ENCODE measurements at regions not wholly inside any gene's neighbourhood (a gene's known extent, or its start where the extent isn't known, plus 50 kb on each side); places are given as distances from the start of the nearest gene placed in this dataset.

DNA sequence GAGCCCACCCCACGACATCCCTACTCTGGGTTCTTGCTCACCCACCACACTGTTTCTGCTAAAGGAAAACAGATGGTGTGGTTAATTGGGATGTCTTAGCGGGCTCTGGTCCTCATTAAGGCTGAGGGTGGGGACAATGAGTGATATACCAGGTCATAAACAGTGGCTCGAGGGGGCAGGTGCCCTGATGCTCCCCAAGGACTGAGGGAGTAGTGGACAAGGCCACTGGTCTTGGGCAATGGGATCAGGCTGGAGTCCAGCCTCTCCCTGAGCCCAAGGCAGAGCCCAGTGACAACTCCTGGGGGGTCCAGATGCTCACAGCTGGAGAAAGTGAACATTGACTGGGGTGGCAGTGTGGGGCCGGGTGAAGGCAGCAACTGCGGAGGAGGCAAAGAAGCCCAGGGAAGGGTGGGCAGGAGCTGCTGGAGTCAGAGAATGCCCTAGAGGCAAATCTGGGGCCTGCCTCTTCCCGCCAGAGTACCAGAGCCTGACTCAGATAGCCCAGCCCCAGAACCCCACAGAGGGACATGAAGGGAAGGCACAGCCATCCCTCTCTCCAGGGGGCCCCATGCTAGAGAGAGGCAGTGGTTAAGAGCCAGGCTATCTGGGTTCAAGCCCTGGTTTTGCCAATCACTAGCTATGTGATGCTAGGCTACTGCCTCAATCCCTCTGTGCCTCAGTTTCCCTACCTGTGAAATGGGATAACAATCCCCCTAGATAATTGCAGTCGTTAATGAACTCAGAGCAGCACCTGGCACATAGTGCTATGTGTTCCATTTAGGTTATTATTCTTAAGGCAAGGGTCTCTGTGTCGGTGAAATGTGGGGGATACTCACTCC is 72.3 kb downstream of the MRPL14 start:
- ChIA-PET CTCF (interaction anchor here (0.9 kb wide), 1 partner anchor 280 kb away, joined by 3 read pairs; no protein-coding TSS in a partner anchor), POLR2A (no interaction called here)
- Mint-ChIP-seq H3K27ac (no peak overlapping the region), H3K4me3 (no peak overlapping the region), H3K9me3 (ENCODE audit: insufficient read depth) (no peaks in the 10 kb centered on the region), H3K4me1 (ENCODE audit: low read depth) (peaks cover 23% of the 10 kb centered on the region), H3K36me3 (ENCODE audit: low read depth) (no peaks in the 10 kb centered on the region), H3K27me3 (ENCODE audit: low read depth) (peaks cover 6% of the 10 kb centered on the region)
- no peak for DNase-seq
- ATAC-seq = no peak

DNA sequence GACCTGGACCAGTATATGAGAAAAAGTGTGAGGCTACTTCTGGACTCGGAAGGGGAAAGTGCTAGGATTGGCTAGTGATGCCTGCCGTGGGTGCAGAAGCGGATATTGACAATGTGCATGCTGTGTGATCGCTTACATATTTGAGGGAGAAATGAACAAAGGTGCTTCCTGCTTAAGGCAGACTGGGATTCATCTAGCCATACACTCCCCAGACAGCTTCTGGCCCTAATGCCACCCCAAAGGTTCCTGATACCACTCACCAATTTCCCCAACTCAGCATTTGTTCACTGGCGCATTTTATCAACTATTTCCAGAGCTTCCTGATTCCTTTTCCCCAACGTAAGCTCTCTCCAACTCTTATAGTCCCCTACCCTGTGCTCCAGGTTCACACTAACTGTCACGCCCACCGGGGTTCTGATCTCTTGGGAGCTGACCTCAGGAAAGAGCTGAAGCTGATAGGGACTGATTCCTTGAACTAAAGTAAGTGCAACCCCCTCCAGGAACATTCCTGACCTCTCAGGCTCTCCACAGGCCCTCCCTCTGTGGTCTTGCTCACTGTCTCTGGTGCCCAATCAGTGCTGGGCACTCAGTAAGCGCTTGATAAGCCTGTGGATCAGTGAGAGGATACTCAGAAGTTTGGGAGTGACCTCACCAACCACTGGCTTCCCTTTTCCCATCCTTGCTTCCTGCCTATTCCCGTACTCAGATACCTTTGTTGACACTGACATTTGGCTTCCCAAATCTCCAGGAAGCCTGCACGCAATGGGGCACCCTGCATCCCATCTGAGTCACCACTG is 73.3 kb downstream of the MRPL14 start:
- Mint-ChIP-seq H3K36me3 (ENCODE audit: low read depth) (no peaks in the 10 kb centered on the region), H3K9me3 (ENCODE audit: insufficient read depth) (no peaks in the 10 kb centered on the region), H3K27ac (no peak overlapping the region), H3K4me3 (no peak overlapping the region), H3K4me1 (ENCODE audit: low read depth) (peaks cover 22% of the 10 kb centered on the region), H3K27me3 (ENCODE audit: low read depth) (peaks cover 6% of the 10 kb centered on the region)
- ATAC-seq = no peak
- ChIA-PET POLR2A (interaction anchor here (1.0 kb wide), 1 partner anchor 288 kb away, joined by 3 read pairs; no protein-coding TSS in a partner anchor), CTCF (interaction anchor here (1.5 to 1.7 kb wide), 2 partner anchors 10 to 25 kb away, joined by 4 read pairs; no protein-coding TSS in a partner anchor)
- DNase-seq = no peak

DNA sequence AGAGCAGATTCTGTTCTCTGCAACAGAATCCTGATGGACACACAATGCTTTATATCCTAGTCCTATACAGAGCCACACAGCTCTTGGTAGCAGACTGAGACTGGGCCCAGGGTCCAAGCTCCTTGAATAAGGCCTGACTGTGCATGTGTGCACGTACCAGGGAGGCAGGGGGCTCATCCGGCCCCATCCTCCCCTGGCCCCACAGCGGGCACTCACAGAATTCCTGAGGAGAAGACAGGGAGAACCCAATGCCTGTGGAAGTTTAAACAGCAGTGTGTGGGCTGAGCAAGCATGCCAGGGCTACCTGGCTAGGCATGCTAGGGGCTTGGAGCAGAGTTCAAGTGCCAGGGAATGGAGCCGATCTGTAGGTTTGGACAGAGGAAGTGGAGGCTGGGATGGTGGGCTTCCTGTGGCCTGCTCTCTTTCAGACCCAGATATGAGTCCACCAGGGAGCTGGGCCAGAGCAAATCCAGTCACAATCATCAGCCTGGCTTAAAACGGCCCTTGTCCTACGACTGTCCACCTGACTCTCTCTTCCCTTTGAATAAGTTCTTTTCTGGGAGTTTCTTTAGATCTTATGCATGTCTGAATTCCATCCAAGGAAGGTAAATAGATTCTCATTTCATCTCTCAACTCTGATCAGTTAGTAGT is 74.0 kb downstream of the MRPL14 start:
- Mint-ChIP-seq H3K4me1 (ENCODE audit: low read depth) (peaks cover 22% of the 10 kb centered on the region), H3K36me3 (ENCODE audit: low read depth) (no peaks in the 10 kb centered on the region), H3K9me3 (ENCODE audit: insufficient read depth) (no peaks in the 10 kb centered on the region), H3K27me3 (ENCODE audit: low read depth) (peaks cover 6% of the 10 kb centered on the region), H3K27ac (no peak overlapping the region), H3K4me3 (no peak overlapping the region)
- CTCF ChIA-PET = interaction anchor here (1.2 to 1.7 kb wide), 3 partner anchors 9 to 26 kb away, joined by 4 to 5 read pairs (median 4); no protein-coding TSS in a partner anchor
- DNase-seq = no peak
- POLR2A ChIA-PET = interaction anchor here (1.0 kb wide), 1 partner anchor 287 kb away, joined by 3 read pairs; no protein-coding TSS in a partner anchor
- no peak for ATAC-seq

DNA sequence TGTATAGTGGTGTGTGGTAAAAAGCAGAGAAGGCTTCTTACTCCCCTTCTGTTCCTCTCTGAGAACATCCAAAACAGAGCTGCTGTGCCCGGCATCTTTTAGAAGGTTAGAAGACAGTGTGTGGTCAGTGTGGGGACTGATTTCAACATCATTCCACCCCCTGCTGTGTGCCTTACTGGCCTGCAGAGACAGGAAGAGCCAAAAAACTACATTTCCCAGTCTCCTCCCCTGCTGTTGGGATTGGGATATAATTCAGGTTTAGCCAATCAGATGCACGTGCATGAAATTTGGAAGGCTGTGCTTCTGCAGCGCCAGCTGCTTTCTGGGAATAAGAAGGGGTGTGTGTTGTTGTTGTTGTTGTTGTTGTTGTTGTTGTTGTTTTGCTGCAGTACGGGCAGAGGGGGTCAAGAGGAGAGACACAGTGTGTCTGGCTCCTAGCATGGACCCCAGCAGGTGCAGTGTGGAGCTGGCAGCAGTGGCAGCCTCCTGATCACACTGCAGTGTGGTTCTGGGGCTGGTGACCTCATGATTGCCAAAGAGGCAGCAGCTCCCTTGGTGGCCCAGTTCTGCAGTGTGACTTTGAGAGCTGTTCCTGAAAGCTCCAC is 74.7 kb downstream of the MRPL14 start:
- Mint-ChIP-seq H3K4me3 (no peak overlapping the region), H3K4me1 (ENCODE audit: low read depth) (peaks cover 17% of the 10 kb centered on the region), H3K27me3 (ENCODE audit: low read depth) (peaks cover under 1% of the 10 kb centered on the region), H3K9me3 (ENCODE audit: insufficient read depth) (no peaks in the 10 kb centered on the region), H3K27ac (no peak overlapping the region), H3K36me3 (ENCODE audit: low read depth) (no peaks in the 10 kb centered on the region)
- ChIA-PET POLR2A (interaction anchor here (1.0 kb wide), 2 partner anchors 20 to 287 kb away, joined by 3 read pairs; no protein-coding TSS in a partner anchor), CTCF (interaction anchor here (0.6 to 1.7 kb wide), 4 partner anchors 10 to 279 kb away, joined by 3 to 5 read pairs (median 4); no protein-coding TSS in a partner anchor)
- no peak for DNase-seq
- no peak for ATAC-seq

DNA sequence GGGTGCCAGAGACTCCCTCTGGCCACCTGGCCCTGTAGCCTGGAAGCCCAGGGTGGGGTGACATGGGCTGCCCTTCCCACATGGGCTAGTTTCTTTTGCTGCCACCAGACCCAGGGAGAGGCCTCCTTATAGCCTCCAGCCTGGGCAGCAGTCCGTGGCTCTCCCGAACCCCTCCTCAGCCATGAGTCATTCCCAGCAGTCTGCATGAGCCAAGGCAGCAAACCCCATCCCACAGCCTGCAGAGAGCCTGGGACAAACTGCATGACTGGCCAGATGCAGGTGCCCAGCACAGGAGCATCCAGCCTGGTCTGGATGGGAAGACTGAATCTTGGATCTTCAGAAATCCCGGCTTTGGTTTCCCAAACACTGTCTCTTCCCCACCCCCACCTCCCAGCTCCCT is 75.7 kb downstream of the MRPL14 start:
- ATAC-seq (no peak), DNase-seq (no peak)
- ChIA-PET CTCF (interaction anchor here (2.5 kb wide), 1 partner anchor 12 kb away, joined by 9 read pairs; no protein-coding TSS in a partner anchor), POLR2A (interaction anchor here (1.0 kb wide), 1 partner anchor 21 kb away, joined by 3 read pairs; no protein-coding TSS in a partner anchor)
- Mint-ChIP-seq H3K4me3 (no peak overlapping the region), H3K27me3 (ENCODE audit: low read depth) (no peaks in the 10 kb centered on the region), H3K9me3 (ENCODE audit: insufficient read depth) (no peaks in the 10 kb centered on the region), H3K36me3 (ENCODE audit: low read depth) (no peaks in the 10 kb centered on the region), H3K4me1 (ENCODE audit: low read depth) (peaks cover 17% of the 10 kb centered on the region), H3K27ac (no peak overlapping the region)

DNA sequence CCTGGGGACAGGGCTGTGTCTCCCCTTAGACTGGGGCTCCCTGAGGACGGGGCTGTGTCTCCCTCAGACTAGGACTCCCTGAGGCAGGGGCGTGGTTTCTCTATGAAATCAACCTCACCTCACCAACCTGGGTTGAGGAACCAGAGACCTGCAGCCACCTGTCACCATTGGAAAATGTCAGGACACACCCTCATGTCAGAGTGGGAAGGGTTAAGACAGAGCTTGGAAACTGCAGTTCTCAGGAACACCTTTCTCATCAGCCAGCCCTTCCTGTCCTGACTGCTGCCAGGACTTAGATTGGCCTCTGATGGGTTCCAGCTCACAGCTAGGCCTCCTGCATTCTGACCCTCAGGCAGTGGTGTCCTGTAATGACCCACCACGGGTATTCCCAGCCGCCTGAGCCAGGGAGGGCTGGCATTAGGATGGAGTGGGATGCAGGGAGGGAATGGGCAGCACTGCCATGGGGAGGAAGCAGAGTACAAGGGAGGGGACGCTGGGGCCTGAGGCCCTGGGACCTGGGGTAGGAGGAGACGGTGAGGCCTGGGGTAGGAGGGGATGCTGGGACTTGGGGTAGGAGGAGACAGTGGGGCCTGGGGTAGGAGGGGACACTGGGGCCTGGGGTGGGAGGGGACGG is 76.3 kb downstream of the MRPL14 start:
- H3K4me3 Mint-ChIP-seq = no peak overlapping the region
- no peaks in the 10 kb centered on the region for H3K9me3 Mint-ChIP-seq (ENCODE audit: insufficient read depth)
- H3K4me1 Mint-ChIP-seq (ENCODE audit: low read depth) = peaks cover 17% of the 10 kb centered on the region
- CTCF ChIA-PET = interaction anchor here (1.0 to 2.5 kb wide), 4 partner anchors 9 to 28 kb away, joined by 4 to 9 read pairs (median 6); no protein-coding TSS in a partner anchor
- ATAC-seq = no peak
- H3K27me3 Mint-ChIP-seq (ENCODE audit: low read depth) = no peaks in the 10 kb centered on the region
- POLR2A ChIA-PET = no interaction called here
- H3K27ac Mint-ChIP-seq = no peak overlapping the region
- no peaks in the 10 kb centered on the region for H3K36me3 Mint-ChIP-seq (ENCODE audit: low read depth)
- no peak for DNase-seq

DNA sequence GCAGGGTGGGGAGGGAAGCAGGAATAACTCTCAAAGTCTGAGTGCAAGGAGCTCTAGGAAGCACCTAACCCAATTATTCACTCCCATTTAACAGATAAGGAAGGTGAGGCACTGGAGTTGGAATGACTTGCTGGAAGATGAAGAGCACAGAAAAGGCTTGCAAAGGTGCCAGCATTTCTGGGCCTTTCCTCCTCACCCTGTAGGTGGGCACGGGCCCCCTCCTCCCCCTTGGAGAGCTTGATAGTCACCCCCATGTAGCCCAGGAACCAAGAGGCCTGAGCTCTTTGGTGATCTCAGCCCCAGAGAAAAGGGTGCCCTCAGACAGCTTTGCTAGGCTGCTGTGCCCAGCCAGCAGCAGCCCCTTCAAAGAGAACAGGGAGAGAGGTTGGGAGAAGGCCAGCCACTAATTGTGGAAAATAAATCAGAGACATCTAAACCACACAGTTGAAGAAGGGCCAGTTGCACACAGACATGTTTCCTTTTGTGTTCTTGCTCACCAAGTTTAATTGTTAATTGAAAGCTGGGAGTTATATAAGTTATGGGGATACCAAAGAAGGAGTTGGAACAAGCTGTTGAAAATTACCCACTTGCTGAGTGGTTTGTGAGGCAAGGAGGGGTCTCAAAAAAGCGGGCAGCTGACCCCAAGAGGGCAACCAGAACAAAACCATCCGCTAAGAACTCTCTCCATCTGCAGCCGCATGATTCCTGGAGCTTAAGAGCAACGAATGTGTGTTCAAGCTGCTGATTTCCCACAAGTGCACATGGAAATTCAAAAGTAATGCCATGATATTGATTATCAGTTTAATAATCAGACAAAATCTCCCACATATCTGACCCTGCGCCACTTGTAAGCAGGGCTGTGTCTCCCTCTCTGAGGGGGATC is 77.0 kb downstream of the MRPL14 start:
- H3K4me1 Mint-ChIP-seq (ENCODE audit: low read depth) = peaks cover 17% of the 10 kb centered on the region
- no peaks in the 10 kb centered on the region for H3K9me3 Mint-ChIP-seq (ENCODE audit: insufficient read depth)
- no peak for ATAC-seq
- no peak overlapping the region for H3K4me3 Mint-ChIP-seq
- DNase-seq = no peak
- CTCF ChIA-PET = interaction anchor here (0.8 to 2.5 kb wide), 5 partner anchors 8 to 29 kb away, joined by 4 to 9 read pairs (median 5); no protein-coding TSS in a partner anchor
- no peak overlapping the region for H3K27ac Mint-ChIP-seq
- no peaks in the 10 kb centered on the region for H3K36me3 Mint-ChIP-seq (ENCODE audit: low read depth)
- no peaks in the 10 kb centered on the region for H3K27me3 Mint-ChIP-seq (ENCODE audit: low read depth)
- POLR2A ChIA-PET = interaction anchor here (0.6 kb wide), 1 partner anchor 280 kb away, joined by 3 read pairs; the partner anchor contains the start of gene VEGFA

DNA sequence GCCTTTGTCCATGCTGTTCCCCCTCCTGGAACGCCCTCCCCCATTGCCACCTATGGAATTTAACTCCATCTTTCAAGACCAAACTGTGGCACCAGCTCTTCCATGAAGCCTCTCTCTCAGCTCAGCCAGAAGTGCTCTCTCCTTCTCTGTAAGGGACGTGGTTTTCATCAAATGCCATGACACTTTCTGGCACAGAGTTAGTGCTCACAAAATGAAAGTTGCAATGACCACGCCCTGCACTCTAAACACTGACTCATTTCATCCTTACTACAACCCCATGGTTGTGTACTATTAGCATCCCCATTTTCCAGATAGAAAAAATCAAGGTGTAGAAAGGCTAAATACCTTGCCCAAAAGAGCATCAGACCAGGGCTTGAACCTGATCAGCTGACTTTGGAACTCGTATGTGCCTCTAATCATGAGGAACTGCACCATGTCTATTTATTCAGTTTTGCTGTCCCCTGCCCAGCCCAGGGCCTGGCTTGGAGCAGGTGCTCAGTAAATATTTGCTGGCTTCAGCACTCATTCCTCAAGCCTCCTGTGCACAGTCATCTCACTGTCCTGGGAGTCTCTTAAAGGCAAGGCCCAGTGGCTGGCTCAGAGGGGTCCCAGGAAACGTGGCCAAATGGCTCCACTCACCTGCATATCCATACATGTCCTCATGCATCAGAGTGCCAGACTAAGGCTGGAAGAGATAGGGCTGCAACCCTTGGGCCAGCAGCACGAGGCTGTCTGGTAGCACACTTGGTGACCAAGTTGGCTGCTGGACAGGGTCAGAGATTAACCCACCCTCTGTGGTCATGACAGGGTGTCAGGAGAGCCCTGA is 77.9 kb downstream of the MRPL14 start:
- peak; percentile 71 for ATAC-seq
- no peaks in the 10 kb centered on the region for H3K36me3 Mint-ChIP-seq (ENCODE audit: low read depth)
- no peaks in the 10 kb centered on the region for H3K9me3 Mint-ChIP-seq (ENCODE audit: insufficient read depth)
- no peak overlapping the region for H3K4me3 Mint-ChIP-seq
- peak; percentile 46 for DNase-seq
- ChIA-PET POLR2A (interaction anchor here (0.6 kb wide), 1 partner anchor 279 kb away, joined by 3 read pairs; the partner anchor contains the start of gene VEGFA), CTCF (interaction anchor here (1.2 to 2.5 kb wide), 3 partner anchors 7 to 30 kb away, joined by 5 to 9 read pairs (median 7); no protein-coding TSS in a partner anchor)
- H3K4me1 Mint-ChIP-seq (ENCODE audit: low read depth) = peaks cover 17% of the 10 kb centered on the region
- peak overlapping the region; percentile 11 for H3K27ac Mint-ChIP-seq
- H3K27me3 Mint-ChIP-seq (ENCODE audit: low read depth) = no peaks in the 10 kb centered on the region

DNA sequence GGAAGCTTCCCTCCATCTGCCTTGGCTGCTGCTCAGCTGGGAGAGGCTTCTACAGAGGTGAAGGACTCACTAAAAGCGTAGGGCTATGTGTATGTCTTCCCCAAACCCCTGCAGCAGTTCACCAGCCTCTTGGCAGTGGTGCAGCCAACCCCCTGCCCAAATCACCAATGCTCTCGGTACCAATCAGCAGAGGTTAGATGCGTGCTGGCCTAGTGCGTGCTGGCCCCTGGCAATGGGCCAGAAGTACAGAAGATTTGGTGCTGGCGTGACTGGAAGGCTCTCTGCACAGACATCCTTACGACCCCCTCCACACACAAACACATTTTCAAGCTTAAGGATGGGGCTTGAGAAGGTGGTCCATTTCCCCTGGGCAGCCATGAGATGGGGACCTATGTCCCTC is 79.0 kb downstream of the MRPL14 start:
- H3K27me3 Mint-ChIP-seq (ENCODE audit: low read depth) = no peaks in the 10 kb centered on the region
- CTCF ChIA-PET = no interaction called here
- no peak overlapping the region for H3K4me3 Mint-ChIP-seq
- no peaks in the 10 kb centered on the region for H3K36me3 Mint-ChIP-seq (ENCODE audit: low read depth)
- POLR2A ChIA-PET = no interaction called here
- DNase-seq (no peak), ATAC-seq (no peak)
- peaks cover 17% of the 10 kb centered on the region for H3K4me1 Mint-ChIP-seq (ENCODE audit: low read depth)
- H3K9me3 Mint-ChIP-seq (ENCODE audit: insufficient read depth) = no peaks in the 10 kb centered on the region
- no peak overlapping the region for H3K27ac Mint-ChIP-seq

Data from activated CD8-positive, alpha-beta T cell treated with anti-CD3 and anti-CD28 coated beads, Interleukin-2, amount 10 ng/mL, durations not matched to agents 7 days and 5 days (primary cell).